HCT116 (cell line): ENCODE measurements at regions not wholly inside any gene's neighbourhood (a gene's known extent, or its start where the extent isn't known, plus 50 kb on each side); places are given as distances from the start of the nearest gene placed in this dataset.
A peak's percentile ranks its signal among the peaks of the same experiment; 100 is the strongest.

Experiments
- ATAC-seq: fragments of 200-7000 bp; cut with Tn5 transposase; 2 replicates; pipeline ENCODE4 v1.9.1; 2020; ENCODE audit warnings: mild to moderate bottlenecking, moderate library complexity
- BruUV-seq: library from RNA; stranded (reverse); fragments of 400-500 nt; replicated peaks from 2 replicates; lab custom pipeline; 2021; lab: Mats Ljungman, UMichigan
- CTCF ChIA-PET: fragments of 300-600 bp; sonication (Branson Sonifier 250); formaldehyde crosslinking; loops from one replicate; lab custom pipeline; 2021; ENCODE audit warnings: antibody characterized with exemption; lab: Charles Lee
- POLR2A ChIA-PET: fragments of 300-600, 350-600 bp; sonication (Branson Sonifier 250); formaldehyde crosslinking; loops from one replicate; lab custom pipeline; 2021; ENCODE audit warnings: antibody characterized with exemption; lab: Charles Lee
- RAD21 ChIA-PET, 2 experiments: fragments of 300-600 bp; sonication (Branson Sonifier 250); formaldehyde crosslinking; loops; one replicate each; lab custom pipeline; 2023; ENCODE audit warnings: low total read pairs in 2 of 2; ENCODE audit not compliant: uncharacterized antibody in 2 of 2, unreplicated experiment in 2 of 2, low non-redundant PET in 1 of 2; lab: Charles Lee
- DNase-seq: peaks from one replicate; pipeline ENCODE4 v3.0.0-alpha.2; 2010; ENCODE audit warnings: low read depth, low spot score
- H2AFZ ChIP-seq: fragments of 200-600 bp; shearing (Covaris generic), sonication (generic); 2 replicates; pipeline ENCODE4 v1.6.1; 2017; ENCODE audit warnings: low read depth, mixed run types, mixed read lengths, antibody characterized with exemption, low read length; ENCODE audit not compliant: poor library complexity, severe bottlenecking
- H3K27ac ChIP-seq: 2 replicates; pipeline ENCODE4 v1.5.1; 2012; ENCODE audit warnings: low read depth, low read length
- H3K27me3 ChIP-seq: fragments of 200-600 bp; sonication (generic); 2 replicates; pipeline ENCODE4 v1.6.1; 2016; ENCODE audit warnings: mixed run types, low read length, mixed read lengths; ENCODE audit not compliant: insufficient read depth
- H3K36me3 ChIP-seq, 2 experiments: fragments of 200-500 bp in 1 of 2; fragments of 200-600 bp in 1 of 2; sonication (Bioruptor generic) in 1 of 2; sonication (generic) in 1 of 2; 2 replicates each; pipeline versions ENCODE4 v1.5.1 to v1.6.1; 2014 to 2016; ENCODE audit warnings: low read length in 2 of 2, inconsistent platforms in 1 of 2, mixed read lengths in 1 of 2, mixed run types in 1 of 2; ENCODE audit not compliant: insufficient read depth in 2 of 2, control insufficient read depth in 1 of 2
- H3K4me1 ChIP-seq, 2 experiments: fragments of 200-600 bp in 1 of 2; sonication (generic) in 1 of 2; 2 replicates each; pipeline versions ENCODE4 v1.5.1 to v1.6.1; 2012 to 2017; ENCODE audit warnings: low read length in 2 of 2, inconsistent platforms in 1 of 2, mild to moderate bottlenecking in 1 of 2, mixed read lengths in 1 of 2, mixed run types in 1 of 2, moderate library complexity in 1 of 2; ENCODE audit not compliant: insufficient read depth in 2 of 2, control insufficient read depth in 1 of 2
- H3K4me2 ChIP-seq: fragments of 200-600 bp; sonication (generic); 2 replicates; pipeline ENCODE4 v1.6.1; 2017; ENCODE audit warnings: mixed run types, low read length, mixed read lengths
- H3K4me3 ChIP-seq, 2 experiments: fragments of 200-600 bp in 1 of 2; sonication (generic) in 1 of 2; replicated peaks in 1 of 2; 2 replicates each; pipeline ENCODE4 v1.5.1; 2011 to 2016; ENCODE audit warnings: low read length in 2 of 2, control low read depth in 1 of 2, low read depth in 1 of 2, mild to moderate bottlenecking in 1 of 2, mixed read lengths in 1 of 2, mixed run types in 1 of 2
- H3K79me2 ChIP-seq: fragments of 200-600 bp; sonication (generic); 2 replicates; pipeline ENCODE4 v1.6.1; 2017; ENCODE audit warnings: mild to moderate bottlenecking, mixed run types, low read length, moderate library complexity, mixed read lengths; ENCODE audit not compliant: insufficient read depth
- H3K9ac ChIP-seq: fragments of 200-600 bp; sonication (generic); 2 replicates; pipeline ENCODE4 v1.6.1; 2016; ENCODE audit warnings: low read length, mixed read lengths
- H3K9me2 ChIP-seq: fragments of 200-600 bp; sonication (generic), shearing (Covaris generic); 2 replicates; pipeline ENCODE4 v1.6.1; 2017; ENCODE audit warnings: mixed run types, mild to moderate bottlenecking, moderate library complexity; ENCODE audit not compliant: insufficient read depth
- H3K9me3 ChIP-seq, 2 experiments: fragments of 200-500 bp in 1 of 2; fragments of 200-600 bp in 1 of 2; sonication (Bioruptor generic) in 1 of 2; sonication (generic) in 1 of 2; 2 replicates each; pipeline ENCODE4 v1.6.1; 2014 to 2017; ENCODE audit warnings: low read length in 2 of 2, mixed read lengths in 2 of 2, inconsistent platforms in 1 of 2, low read depth in 1 of 2, mild to moderate bottlenecking in 1 of 2, mixed run types in 1 of 2, moderate library complexity in 1 of 2; ENCODE audit not compliant: control insufficient read depth in 1 of 2, insufficient read depth in 1 of 2
- H4K20me1 ChIP-seq: fragments of 200-600 bp; sonication (generic), shearing (Covaris generic); 2 replicates; pipeline ENCODE4 v1.6.1; 2017; ENCODE audit warnings: mixed run types, mild to moderate bottlenecking, moderate library complexity; ENCODE audit not compliant: insufficient read depth
- POLR2A ChIP-seq: IDR thresholded peaks from 2 replicates; pipeline ENCODE4 v1.7.0; 2011; ENCODE audit warnings: borderline replicate concordance; ENCODE audit not compliant: insufficient read depth, insufficient read length; ENCODE audit errors: extremely low read depth
- POLR2AphosphoS5 ChIP-seq: IDR thresholded peaks from 2 replicates; pipeline ENCODE4 v1.6.1; 2011; ENCODE audit warnings: mild to moderate bottlenecking, low read depth, low read length, moderate library complexity
- intact Hi-C: fragments of 100-400 bp; cut with micrococcal nuclease; formaldehyde crosslinking; loops from 2 replicates; pipeline ENCODE4 v1.10.0; 2022
- TF ChIP-seq, protein P1 (sequence below), 3 experiments: fragments of 200-600 bp in 1 of 3; sonication (generic) in 1 of 3; IDR thresholded peaks in 2 of 3; conservative IDR thresholded peaks in 1 of 3; 2 replicates each; pipeline ENCODE4 v1.5.1; 2012 to 2017; ENCODE audit warnings: low read depth in 2 of 3, low read length in 2 of 3, antibody characterized with exemption in 1 of 3, borderline replicate concordance in 1 of 3, control low read depth in 1 of 3, mild to moderate bottlenecking in 1 of 3, mixed read lengths in 1 of 3, mixed run types in 1 of 3, moderate library complexity in 1 of 3; ENCODE audit not compliant: insufficient read depth in 1 of 3
- TF ChIP-seq, protein P2 (sequence below): IDR thresholded peaks from 2 replicates; pipeline ENCODE4 v1.6.1; 2012

DNA sequence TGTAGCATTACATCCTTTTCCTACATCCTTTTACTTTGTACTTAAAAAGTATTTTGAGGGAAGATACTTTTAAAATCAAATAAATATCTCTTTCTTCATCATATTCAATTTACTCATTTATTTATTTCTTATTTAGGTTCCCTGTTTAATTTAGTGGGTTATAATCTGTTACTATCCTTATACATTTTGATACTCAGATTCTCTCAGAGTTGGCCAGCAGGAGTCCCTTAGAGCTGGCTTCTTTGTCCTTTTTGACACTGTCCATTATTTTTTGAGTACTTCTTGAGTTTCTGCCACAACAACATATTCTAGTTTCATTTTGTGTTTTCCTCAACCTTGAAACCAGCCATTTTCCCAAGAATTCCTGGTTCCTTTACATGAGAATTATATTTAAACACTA is 111.6 kb upstream of the DCBLD2 start:
- Histone ChIP-seq H3K4me3 (no peak overlapping the region), H3K9me3 (no peaks in the 10 kb centered on the region), H3K4me1 (no peaks in the 10 kb centered on the region), H3K4me2 (no peak overlapping the region), H3K79me2 (no peaks in the 10 kb centered on the region), H3K9me2 (0 out of 2 replicates have a peak, but pooled peaks cover 4% of the 10 kb centered on the region), H4K20me1 (no peaks in the 10 kb centered on the region), H3K27ac (no peak overlapping the region)
- POLR2A ChIA-PET, result no interaction called here
- RAD21 ChIA-PET, result no interaction called here
- no peak for DNase-seq
- intact Hi-C loops, result no loop called here
- CTCF ChIA-PET, result interaction anchor here (0.6 to 1.3 kb wide), 2 partner anchors 10 to 356 kb away, joined by 3 to 4 read pairs; no protein-coding TSS in a partner anchor
- BruUV-seq, result no TSS peak
- TF ChIP-seq, protein P1, sequence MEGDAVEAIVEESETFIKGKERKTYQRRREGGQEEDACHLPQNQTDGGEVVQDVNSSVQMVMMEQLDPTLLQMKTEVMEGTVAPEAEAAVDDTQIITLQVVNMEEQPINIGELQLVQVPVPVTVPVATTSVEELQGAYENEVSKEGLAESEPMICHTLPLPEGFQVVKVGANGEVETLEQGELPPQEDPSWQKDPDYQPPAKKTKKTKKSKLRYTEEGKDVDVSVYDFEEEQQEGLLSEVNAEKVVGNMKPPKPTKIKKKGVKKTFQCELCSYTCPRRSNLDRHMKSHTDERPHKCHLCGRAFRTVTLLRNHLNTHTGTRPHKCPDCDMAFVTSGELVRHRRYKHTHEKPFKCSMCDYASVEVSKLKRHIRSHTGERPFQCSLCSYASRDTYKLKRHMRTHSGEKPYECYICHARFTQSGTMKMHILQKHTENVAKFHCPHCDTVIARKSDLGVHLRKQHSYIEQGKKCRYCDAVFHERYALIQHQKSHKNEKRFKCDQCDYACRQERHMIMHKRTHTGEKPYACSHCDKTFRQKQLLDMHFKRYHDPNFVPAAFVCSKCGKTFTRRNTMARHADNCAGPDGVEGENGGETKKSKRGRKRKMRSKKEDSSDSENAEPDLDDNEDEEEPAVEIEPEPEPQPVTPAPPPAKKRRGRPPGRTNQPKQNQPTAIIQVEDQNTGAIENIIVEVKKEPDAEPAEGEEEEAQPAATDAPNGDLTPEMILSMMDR (IDR thresholded peaks at IDR 0.05 in 2 of 3, conservative IDR thresholded peaks at IDR 0.05 in 1 of 3; ENCODE audit: borderline replicate concordance in 1 of 3, insufficient read depth in 1 of 3, low read depth in 2 of 3, low read length in 2 of 3), result peak in 1 of 3 experiments; percentile 16; a peak in 1 of 6 replicates
- no peak for TF ChIP-seq POLR2A
- TF ChIP-seq, all 23 proteins: peak for 1
- no peak overlapping the region for H3K9ac ChIP-seq
- H2AFZ ChIP-seq, result no peak overlapping the region
- no peak for ATAC-seq
- no peaks in the 10 kb centered on the region for H3K27me3 ChIP-seq
- no peaks in the 10 kb centered on the region for H3K36me3 ChIP-seq

DNA sequence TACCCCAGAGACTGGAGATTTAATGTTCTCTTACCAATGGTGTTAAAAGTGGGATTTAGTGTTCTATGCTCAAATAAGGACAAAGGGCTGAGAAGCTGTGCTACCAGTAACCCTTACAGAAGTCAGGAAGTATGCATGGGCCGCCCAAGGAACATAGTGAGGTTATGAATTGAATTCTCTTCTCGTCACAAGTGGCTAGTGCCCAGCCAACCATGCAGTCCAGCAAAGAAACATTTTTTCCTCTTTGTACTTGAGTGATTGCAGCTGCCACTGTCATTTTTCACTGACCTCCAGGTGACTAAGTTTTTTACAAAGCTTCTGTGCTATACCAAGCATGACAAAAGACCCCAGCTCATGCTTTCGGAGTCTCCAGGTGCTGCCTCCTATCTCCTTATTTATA is 110.6 kb upstream of the DCBLD2 start:
- Histone ChIP-seq H3K9me2 (0 out of 2 replicates have a peak, but pooled peaks cover 4% of the 10 kb centered on the region), H3K9ac (no peak overlapping the region), H3K9me3 (no peaks in the 10 kb centered on the region), H2AFZ (no peak overlapping the region), H4K20me1 (no peaks in the 10 kb centered on the region), H3K4me3 (no peak overlapping the region), H3K79me2 (no peaks in the 10 kb centered on the region), H3K4me2 (no peak overlapping the region), H3K4me1 (no peaks in the 10 kb centered on the region), H3K36me3 (no peaks in the 10 kb centered on the region), H3K27me3 (no peaks in the 10 kb centered on the region)
- intact Hi-C loops, result no loop called here
- BruUV-seq, result no TSS peak
- no peak for ATAC-seq
- POLR2A ChIA-PET, result no interaction called here
- DNase-seq, result no peak
- RAD21 ChIA-PET, result no interaction called here
- TF ChIP-seq, protein P2, sequence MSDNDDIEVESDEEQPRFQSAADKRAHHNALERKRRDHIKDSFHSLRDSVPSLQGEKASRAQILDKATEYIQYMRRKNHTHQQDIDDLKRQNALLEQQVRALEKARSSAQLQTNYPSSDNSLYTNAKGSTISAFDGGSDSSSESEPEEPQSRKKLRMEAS, result no peak
- TF ChIP-seq POLR2AphosphoS5, result no peak
- TF ChIP-seq, all 23 proteins: peak for 0
- CTCF ChIA-PET, result no interaction called here
- no peak overlapping the region for H3K27ac ChIP-seq
